NCI-H146 treated with DMSO at 0.1 percent for 48 hours (cell line): ENCODE measurements at regions not wholly inside any gene's neighbourhood (a gene's known extent, or its start where the extent isn't known, plus 50 kb on each side); places are given as distances from the start of the nearest gene placed in this dataset.
"Not testable (repeated sequence)": the region's sequence is repeated elsewhere in the genome, so short reads cannot be mapped to it uniquely, and the experiment has no call there.

Source experiments
- DNase-seq: peaks from one replicate; lab custom pipeline; 2025; ENCODE audit not compliant: unreplicated experiment; lab: John Stamatoyannopoulos, UW

DNA sequence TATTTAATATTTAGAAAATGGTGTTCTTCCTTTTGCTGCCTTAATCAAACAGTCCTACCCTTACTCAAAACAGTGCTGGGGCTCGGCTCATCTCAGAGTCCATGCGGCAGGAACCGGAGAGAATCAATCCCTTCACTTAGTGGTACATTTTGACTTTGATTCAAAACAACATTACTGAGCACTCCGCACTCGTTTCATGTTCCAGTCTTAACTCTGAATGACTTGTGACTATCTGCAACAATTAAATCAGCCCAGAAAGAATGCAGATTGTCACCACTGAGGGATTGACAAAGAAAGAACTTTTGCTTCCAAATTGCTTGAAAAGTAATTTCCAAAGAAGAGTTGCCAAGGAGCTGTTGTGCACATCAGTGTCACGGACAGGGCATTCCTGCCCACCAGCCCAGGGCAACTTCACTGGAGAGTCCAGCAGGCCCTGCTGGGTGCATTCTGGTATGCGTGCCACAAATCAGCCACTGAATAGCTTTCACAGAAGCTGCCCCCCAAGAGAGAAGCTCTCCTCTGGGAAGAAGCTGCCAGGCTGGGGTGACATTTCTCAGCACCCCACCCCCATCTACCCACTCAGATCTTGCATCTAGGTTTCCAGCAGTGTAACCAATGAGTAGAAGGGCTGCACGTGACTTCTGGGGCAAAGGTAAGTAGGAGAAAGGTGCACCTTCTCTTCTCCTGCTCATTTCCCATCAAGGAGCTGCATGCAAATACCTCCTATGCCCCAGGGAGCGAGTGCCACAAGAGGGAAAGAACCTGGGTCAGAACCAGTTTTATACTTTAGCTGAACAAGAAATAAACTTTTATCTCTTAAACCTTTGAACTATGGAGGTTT is 84.6 kb upstream of the ATP8B1 start:
- DNase-seq = no peak

DNA sequence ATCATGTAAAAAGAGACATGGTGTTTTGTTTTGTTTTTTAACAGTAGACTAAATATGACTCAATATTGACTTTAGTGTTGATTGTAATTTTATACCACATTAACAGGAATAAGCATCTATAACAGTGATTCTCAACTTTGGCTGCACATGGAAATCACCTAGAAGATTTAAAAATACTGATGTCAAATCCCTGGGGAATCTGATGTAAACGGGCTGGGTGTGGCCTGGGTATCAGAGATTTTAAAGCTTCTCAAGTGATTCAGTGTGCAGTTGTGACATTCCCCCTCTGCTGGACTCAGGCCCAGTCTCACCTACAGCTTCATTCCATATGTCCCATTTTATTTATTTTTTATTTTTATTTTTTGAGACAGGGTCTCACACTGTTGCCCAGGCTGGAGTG is 82.8 kb upstream of the ATP8B1 start:
- DNase-seq = no peak

DNA sequence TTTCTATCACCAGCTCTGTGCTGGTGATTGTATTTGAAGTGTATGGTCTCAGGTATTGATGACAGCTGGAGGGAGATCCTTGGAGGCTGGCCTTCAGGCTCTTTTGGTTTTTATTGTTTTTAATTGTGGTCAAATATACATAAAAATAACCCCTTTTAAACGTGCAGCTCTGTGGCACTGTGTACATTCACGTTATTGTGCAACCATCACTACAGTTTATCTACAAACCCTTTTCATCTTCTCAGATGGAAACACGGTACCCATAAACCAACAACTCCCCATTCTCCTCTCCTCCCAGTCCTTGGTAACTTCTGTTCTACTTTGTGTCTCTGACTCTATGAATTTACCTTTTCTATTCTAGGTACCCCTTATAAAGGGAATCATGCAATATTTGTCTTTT is 79.3 kb upstream of the ATP8B1 start:
- no peak for DNase-seq

DNA sequence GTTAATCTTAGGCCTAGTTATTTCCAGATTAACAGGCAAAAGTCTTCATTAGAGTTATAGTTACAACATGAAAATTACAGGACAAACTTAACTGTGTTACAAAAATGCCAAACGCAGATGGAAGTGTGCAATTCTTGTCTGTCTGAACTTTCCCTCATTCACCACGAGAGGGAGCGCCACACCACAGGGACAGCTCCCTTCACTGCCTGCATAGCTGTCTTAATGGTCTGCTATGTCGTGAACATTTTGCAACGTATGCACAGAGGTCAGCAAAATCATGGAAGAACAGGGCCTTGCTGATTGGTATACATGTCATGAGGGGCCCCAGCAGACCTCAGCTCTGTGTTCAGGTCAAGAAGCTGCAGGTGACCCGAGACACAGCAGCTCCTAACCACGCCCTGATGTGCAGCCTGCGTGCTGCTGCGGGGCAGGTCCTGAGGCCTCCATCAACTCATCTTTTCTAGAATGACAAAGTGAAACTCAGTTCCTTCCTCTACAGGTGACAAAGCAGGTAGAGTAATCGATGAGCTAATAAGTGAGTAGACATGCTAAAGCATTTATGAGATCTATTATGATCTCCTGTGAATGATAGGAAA is 78.8 kb upstream of the ATP8B1 start:
- peak; percentile 88 for DNase-seq

DNA sequence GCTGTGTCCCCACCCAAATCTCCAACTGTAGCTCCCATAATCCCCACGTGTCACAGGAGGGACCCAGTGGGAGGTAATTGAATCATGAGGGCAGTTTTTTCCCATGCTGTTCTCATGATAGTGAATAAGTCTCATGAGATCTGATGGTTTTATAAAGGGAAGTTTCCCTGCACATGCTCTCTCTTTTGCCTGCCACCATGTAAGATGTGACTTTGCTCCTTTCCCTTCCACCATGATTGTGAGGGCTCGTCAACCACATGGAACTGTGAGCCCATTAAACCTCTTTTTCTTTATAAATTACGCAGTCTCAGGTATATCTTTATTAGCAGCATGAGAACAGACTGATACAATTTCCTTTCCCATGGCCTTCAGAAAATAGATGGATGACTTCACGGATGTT is 76.8 kb upstream of the ATP8B1 start:
- not testable (repeated sequence) for DNase-seq

DNA sequence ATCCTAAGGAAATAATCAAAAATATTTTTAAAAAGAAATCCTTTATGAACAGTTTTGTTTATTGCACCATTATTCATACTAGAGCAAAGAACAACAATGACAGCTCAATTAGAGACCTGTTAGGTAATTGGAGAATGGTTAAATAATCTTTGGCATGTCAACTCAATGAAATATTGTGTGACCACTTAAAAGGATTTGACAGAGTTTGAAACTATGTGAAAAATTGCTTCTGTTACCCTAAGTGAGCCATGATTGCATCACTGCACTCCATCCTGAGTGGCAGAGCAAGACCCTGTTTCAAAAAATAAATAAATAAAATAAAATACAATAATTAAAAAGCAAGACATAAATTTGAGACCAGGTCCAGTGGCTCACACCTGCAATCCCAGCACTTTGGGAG is 66.1 kb upstream of the ATP8B1 start:
- no peak for DNase-seq

DNA sequence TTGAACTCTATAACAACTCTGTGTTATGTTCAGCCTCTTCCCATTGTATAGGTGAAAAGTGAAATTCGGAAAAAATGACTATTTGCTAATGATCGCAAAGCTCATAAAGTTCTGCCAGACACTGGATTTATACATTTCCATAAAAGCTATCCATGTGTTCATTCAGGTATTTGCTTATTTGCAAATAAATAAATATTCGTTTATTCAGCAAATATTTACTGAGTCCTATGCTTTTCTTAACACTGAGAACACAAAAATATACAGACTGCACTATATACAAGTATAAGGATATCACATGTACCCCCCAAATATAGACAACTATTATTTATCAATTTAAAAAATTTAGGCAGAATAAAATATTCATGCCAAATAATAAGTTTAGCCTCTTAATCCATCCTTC is 63.2 kb upstream of the ATP8B1 start:
- no peak for DNase-seq

DNA sequence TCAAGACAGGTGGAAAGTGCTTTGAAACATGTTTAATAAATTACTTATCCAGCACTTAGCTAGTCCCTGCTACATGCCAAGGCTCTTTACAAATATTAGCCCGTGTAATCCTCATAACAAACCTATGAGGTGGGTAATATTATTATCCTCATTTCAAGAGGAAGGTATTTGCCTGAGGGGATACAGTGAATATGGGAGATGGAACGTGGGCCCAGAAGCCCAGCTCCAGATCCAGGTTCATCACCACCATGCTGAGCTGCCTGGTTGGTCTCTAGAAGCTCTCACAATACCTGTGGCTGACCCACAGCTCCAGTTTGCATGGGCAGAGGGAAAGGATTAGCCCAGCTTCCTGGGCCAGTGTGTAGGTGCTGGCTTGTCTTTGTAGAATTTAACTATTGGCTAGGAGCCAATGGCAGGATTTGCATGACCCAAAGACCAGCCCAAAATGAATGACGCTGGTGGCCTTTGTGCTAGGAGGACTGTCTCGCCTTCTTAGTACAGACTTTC is 61.6 kb upstream of the ATP8B1 start:
- no peak for DNase-seq

DNA sequence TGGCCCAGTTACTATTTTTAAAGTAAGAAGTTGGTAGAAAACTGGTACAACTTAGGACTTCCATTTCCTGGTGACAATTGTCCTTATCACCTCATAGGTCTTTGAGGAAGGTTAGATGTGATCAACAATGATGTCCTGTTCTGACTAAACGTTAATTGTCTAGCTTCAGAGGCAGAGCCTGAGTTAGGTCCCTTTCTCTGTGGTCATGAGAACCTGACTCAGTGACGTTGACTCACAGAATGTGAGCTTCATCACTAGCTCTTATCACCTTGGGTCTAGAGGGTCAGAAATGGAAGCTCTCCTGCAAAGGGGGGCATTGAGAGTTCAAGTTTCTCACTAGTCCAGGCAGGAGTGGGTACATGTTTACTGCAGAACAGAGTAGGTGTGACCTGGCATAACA is 60.6 kb upstream of the ATP8B1 start:
- DNase-seq = no peak

DNA sequence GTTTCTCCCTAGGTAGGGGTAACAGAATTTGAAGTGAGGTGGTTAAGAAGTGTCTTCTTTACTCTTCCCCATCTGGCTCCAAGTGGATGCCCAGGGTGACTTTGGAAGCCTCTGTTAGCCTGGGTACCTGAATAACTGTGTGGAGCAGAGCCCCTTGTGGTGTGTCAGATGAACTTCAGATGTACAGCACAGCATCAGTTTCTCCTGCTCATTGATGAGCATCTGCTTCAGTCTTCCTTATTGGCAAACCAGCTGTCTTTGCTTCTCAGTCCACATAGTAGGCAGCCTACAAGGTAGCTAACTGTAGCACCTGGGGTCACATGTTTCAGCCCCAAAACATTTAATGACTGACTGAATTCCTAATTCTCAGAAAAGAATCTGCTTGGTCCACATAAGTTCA is 56.2 kb upstream of the ATP8B1 start:
- DNase-seq = peak; percentile 73

DNA sequence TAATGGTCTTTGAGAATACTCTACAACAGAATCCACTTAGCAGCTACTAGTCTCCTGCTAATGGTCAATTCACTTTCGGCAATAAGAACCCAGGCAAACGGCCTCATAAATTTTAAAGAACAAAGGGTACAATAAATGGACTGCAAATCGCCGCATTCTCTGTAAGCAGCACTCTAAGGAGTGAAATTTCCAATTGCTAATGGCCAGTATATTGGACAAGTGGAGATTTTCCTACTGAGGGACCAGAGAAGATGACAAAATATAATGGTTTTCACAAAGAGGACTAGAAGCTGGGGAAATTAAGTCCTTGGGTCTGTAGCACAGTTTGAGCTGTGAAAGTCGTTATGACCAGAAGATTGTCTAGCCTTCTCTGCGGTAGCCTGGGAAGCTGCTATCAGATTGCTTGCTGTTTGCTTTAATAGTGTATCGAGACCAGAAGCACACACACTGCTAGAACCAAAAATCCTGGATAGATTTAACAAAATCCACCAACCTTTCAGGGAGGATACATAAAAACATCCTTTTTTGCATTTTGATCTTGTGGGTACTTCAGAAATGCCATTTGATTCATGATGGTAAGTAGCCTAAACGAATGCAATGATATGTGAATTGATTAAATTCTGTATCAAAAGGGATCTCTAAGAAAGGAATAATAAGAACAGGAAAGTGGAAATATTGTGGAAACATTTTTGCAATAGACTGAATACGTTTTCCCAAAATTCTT is 53.6 kb upstream of the ATP8B1 start:
- peak; percentile 83 for DNase-seq

DNA sequence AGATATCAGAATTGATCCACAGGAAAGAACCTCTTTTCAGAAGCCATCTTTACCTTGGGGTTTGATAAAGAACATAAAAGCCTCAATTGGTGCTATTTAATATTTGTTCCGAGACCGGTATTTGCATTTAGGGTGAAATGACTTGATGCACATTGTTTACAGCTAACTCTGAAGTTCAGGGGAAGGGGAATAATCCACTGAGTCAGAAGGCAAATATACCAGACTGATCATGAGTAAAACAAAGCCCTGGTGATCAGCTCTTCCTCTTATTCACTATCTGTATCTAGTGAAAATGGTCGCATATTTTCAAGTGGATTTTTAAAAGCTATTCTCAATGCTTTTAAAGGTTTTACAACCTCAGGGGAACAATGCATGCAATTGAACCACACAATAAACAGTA is 53.0 kb upstream of the ATP8B1 start:
- peak; percentile 57 for DNase-seq

DNA sequence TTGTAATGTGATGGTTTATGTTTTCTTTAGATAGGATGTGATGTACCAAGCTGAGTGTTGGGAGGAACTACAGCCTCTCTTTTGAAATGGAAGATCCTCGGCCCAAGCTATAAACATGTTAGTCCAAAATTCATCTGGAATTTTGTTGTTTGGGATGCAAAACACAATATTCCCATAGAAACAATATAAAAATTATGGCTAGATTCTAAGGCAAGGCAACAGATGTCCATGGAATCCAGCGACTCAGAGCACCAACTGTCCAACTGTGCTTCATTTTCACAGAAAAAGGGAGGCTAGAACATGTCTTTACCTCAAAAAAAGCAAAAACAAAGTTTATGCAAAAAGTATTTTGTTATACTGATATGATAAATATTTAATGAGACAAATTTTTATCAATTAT is 52.4 kb upstream of the ATP8B1 start:
- no peak for DNase-seq

DNA sequence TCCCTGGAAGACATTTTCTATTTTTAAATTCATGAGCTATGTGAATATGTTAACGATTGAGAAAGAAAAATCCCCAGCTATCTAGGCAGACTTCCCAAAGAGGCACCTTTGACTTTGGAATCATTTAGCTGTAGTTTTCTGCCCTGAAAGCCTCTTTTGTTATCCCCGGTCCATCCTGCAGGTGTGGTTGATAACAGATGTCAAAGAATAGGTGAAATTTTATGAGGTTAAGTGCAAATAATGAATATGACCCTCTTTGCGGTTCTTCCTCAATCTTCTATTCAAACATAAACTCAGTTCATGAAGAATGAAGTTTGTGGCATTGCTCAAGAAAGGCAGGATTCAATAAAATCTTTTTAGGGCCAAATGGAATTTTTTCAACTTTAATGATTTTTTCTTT is 51.6 kb upstream of the ATP8B1 start:
- peak; percentile 98 for DNase-seq

DNA sequence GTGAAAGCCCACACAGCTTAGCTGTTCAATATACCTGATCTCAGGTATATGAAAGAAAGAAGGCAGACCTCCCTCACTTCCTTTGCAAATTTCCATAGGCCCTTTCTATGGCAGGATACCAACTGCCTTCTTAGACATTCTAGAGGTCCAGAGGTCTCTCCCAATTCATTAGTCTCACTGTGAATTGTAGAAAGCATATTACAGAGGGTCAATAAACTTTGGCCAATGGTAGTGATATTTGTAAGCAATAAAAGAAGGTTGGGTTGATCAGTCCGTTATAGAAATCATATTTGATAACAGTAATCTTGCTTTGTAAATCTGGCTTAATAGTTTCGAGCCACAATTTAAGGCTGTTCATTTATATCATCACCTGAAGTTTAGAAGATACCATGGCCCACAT is 50.7 kb upstream of the ATP8B1 start:
- DNase-seq = no peak

DNA sequence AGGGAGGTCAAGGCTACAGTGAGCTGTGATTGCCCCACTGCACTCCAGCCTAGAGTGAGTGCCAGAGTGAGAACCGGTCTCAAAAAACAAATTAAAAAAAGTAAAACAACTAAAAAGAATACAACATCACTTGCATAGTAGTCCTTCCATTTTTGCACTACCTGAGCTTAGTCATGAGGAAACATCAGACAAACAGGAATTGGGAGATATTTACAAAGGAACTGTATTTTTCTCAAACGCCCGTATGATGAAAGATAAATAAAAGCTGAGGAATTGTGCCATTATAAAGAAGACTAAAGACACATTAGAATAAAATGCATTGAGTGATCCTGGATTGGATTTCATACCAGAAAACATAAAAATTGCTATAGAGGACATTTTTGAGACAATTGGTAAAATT is 50.0 kb upstream of the ATP8B1 start:
- no peak for DNase-seq
